ENCODE measurements at regions not wholly inside any gene's neighbourhood (a gene's known extent, or its start where the extent isn't known, plus 50 kb on each side); places are given as distances from the start of the nearest gene placed in this dataset.

GRCh38 chr12:58720421-58720820 lies 199.9 kb downstream of the LRIG3 start:
- POLR2A ChIA-PET, result no interaction called here
- no peak for TF ChIP-seq CTCF (IDR thresholded peaks at IDR 0.05; ENCODE audit: low read depth, low read length)
- H3K4me3 ChIP-seq (ENCODE audit: low read depth, low read length), result no peak overlapping the region
- no peak for DNase-seq (ENCODE audit: low read depth, low spot score)
- H3K27me3 ChIP-seq (ENCODE audit: control insufficient read depth, insufficient read depth, low read length), result no peaks in the 10 kb centered on the region
- H3K9me3 ChIP-seq (ENCODE audit: control insufficient read depth, insufficient read depth, low read length), result no peaks in the 10 kb centered on the region
- H3K27ac ChIP-seq (ENCODE audit: low read depth, low read length), result no peak overlapping the region
- CTCF ChIA-PET, result no interaction called here

- H3K27ac ChIP-seq (ENCODE audit: low read depth, low read length), result no peak overlapping the region
- no peak for TF ChIP-seq CTCF (IDR thresholded peaks at IDR 0.05; ENCODE audit: low read depth, low read length)
- ChIA-PET POLR2A (no interaction called here), CTCF (interaction anchor here (1.2 kb wide), 1 partner anchor 185 kb away, joined by 3 read pairs; no protein-coding TSS in a partner anchor)
- no peaks in the 10 kb centered on the region for H3K9me3 ChIP-seq (ENCODE audit: control insufficient read depth, insufficient read depth, low read length)
- no peak overlapping the region for H3K4me3 ChIP-seq (ENCODE audit: low read depth, low read length)
- no peak for DNase-seq (ENCODE audit: low read depth, low spot score)
- no peaks in the 10 kb centered on the region for H3K27me3 ChIP-seq (ENCODE audit: control insufficient read depth, insufficient read depth, low read length)
Observed at GRCh38 chr12:58725400-58726105, 194.8 kb downstream of the LRIG3 start.

- no peak overlapping the region for H3K27ac ChIP-seq (ENCODE audit: low read depth, low read length)
- no peak for TF ChIP-seq CTCF (IDR thresholded peaks at IDR 0.05; ENCODE audit: low read depth, low read length)
- ChIA-PET CTCF (no interaction called here), POLR2A (interaction anchor here (0.6 kb wide), 1 partner anchor 302 kb away, joined by 3 read pairs; no protein-coding TSS in a partner anchor)
- H3K9me3 ChIP-seq (ENCODE audit: control insufficient read depth, insufficient read depth, low read length), result no peaks in the 10 kb centered on the region
- no peak overlapping the region for H3K4me3 ChIP-seq (ENCODE audit: low read depth, low read length)
- no peak for DNase-seq (ENCODE audit: low read depth, low spot score)
- no peaks in the 10 kb centered on the region for H3K27me3 ChIP-seq (ENCODE audit: control insufficient read depth, insufficient read depth, low read length)
Observed at GRCh38 chr12:58727521-58727920, 192.8 kb downstream of the LRIG3 start.

GRCh38 chr12:58728397-58728796 lies 191.9 kb downstream of the LRIG3 start:
- POLR2A ChIA-PET, result interaction anchor here (0.6 kb wide), 1 partner anchor 303 kb away, joined by 3 read pairs; no protein-coding TSS in a partner anchor
- Histone ChIP-seq H3K9me3 (ENCODE audit: control insufficient read depth, insufficient read depth, low read length) (no peaks in the 10 kb centered on the region), H3K27ac (ENCODE audit: low read depth, low read length) (no peak overlapping the region), H3K4me3 (ENCODE audit: low read depth, low read length) (no peak overlapping the region), H3K27me3 (ENCODE audit: control insufficient read depth, insufficient read depth, low read length) (no peaks in the 10 kb centered on the region)
- CTCF ChIA-PET, result no interaction called here
- TF ChIP-seq CTCF (IDR thresholded peaks at IDR 0.05; ENCODE audit: low read depth, low read length), result no peak
- no peak for DNase-seq (ENCODE audit: low read depth, low spot score)

- H3K27ac ChIP-seq (ENCODE audit: low read depth, low read length), result no peak overlapping the region
- H3K4me3 ChIP-seq (ENCODE audit: low read depth, low read length), result no peak overlapping the region
- H3K9me3 ChIP-seq (ENCODE audit: control insufficient read depth, insufficient read depth, low read length), result no peaks in the 10 kb centered on the region
- no peaks in the 10 kb centered on the region for H3K27me3 ChIP-seq (ENCODE audit: control insufficient read depth, insufficient read depth, low read length)
- ChIA-PET POLR2A (no interaction called here), CTCF (no interaction called here)
- TF ChIP-seq CTCF (IDR thresholded peaks at IDR 0.05; ENCODE audit: low read depth, low read length), result no peak
- no peak for DNase-seq (ENCODE audit: low read depth, low spot score)
Observed at GRCh38 chr12:58731096-58731495, 189.2 kb downstream of the LRIG3 start.
